IMR-90 (cell line): ENCODE measurements at regions not wholly inside any gene's neighbourhood (a gene's known extent, or its start where the extent isn't known, plus 50 kb on each side); places are given as distances from the start of the nearest gene placed in this dataset.

Source experiments
- ATAC-seq: fragments of 200-7000 bp; cut with Tn5 transposase; 2 replicates; pipeline ENCODE4 v1.9.1; 2020; ENCODE audit warnings: low read depth, mild to moderate bottlenecking, moderate library complexity
- BruUV-seq: library from RNA; stranded (reverse); fragments of 400-500 nt; replicated peaks from 2 replicates; lab custom pipeline; 2021; lab: Mats Ljungman, UMichigan
- CTCF ChIA-PET: fragments of 300-600 bp; formaldehyde crosslinking; extraction: SDS; loops from one replicate; lab custom pipeline; 2021; ENCODE audit warnings: antibody characterized with exemption; lab: Yijun Ruan, JAX
- POLR2A ChIA-PET: fragments of 300-600 bp; sonication (Branson Sonifier 250); formaldehyde crosslinking; loops from one replicate; lab custom pipeline; 2022; ENCODE audit warnings: antibody characterized with exemption; ENCODE audit not compliant: unreplicated experiment; lab: Charles Lee
- DNase-seq: peaks from one replicate; pipeline ENCODE4 v3.0.0; 2013
- H2AFZ ChIP-seq: replicated peaks from 2 replicates; pipeline ENCODE3; 2013; ENCODE audit warnings: low read length, mild to moderate bottlenecking; ENCODE audit not compliant: poor library complexity
- H2AK5ac ChIP-seq: 2 replicates; pipeline ENCODE4 v1.6.1; 2013; ENCODE audit warnings: low read depth, low read length, inconsistent platforms
- H2AK9ac ChIP-seq: replicated peaks from 2 replicates; pipeline ENCODE3; 2013; ENCODE audit warnings: mild to moderate bottlenecking, low read depth, low read length, moderate library complexity; ENCODE audit not compliant: poor library complexity
- H2BK120ac ChIP-seq: 2 replicates; pipeline ENCODE4 v1.6.1; 2013; ENCODE audit warnings: low read depth, low read length, inconsistent platforms
- H2BK15ac ChIP-seq: 3 replicates; pipeline ENCODE4 v1.6.1; 2013; ENCODE audit warnings: low read depth, low read length, inconsistent platforms
- H2BK20ac ChIP-seq: 2 replicates; pipeline ENCODE4 v1.6.1; 2013; ENCODE audit warnings: low read depth, mild to moderate bottlenecking, inconsistent platforms, low read length, moderate library complexity
- H2BK5ac ChIP-seq: 2 replicates; pipeline ENCODE4 v1.6.1; 2013; ENCODE audit warnings: mild to moderate bottlenecking, low read depth, low read length, inconsistent platforms; ENCODE audit not compliant: poor library complexity, severe bottlenecking
- H3K14ac ChIP-seq: replicated peaks from 2 replicates; pipeline ENCODE4 v1.6.1; 2013; ENCODE audit warnings: low read depth, low read length, inconsistent platforms
- H3K18ac ChIP-seq: 2 replicates; pipeline ENCODE4 v1.6.1; 2013; ENCODE audit warnings: low read depth, low read length, control low read depth
- H3K23ac ChIP-seq: 2 replicates; pipeline ENCODE4 v1.6.1; 2013; ENCODE audit warnings: low read depth, low read length, inconsistent platforms
- H3K27ac ChIP-seq: 2 replicates; pipeline ENCODE4 v1.5.1; 2013; ENCODE audit warnings: mild to moderate bottlenecking, control low read depth, low read length; ENCODE audit not compliant: insufficient read depth
- H3K27me3 ChIP-seq: 2 replicates; pipeline ENCODE4 v1.6.1; 2013; ENCODE audit warnings: low read length; ENCODE audit not compliant: control insufficient read depth, insufficient read depth
- H3K36me3 ChIP-seq: 2 replicates; pipeline ENCODE4 v1.6.1; 2013; ENCODE audit warnings: low read length, mixed read lengths; ENCODE audit not compliant: control insufficient read depth, insufficient read depth
- H3K4ac ChIP-seq: 2 replicates; pipeline ENCODE4 v1.6.1; 2013; ENCODE audit warnings: low read depth, low read length, inconsistent platforms
- H3K4me1 ChIP-seq: 2 replicates; pipeline ENCODE4 v1.6.1; 2013; ENCODE audit warnings: low read length, mixed read lengths; ENCODE audit not compliant: control insufficient read depth, insufficient read depth
- H3K4me2 ChIP-seq: 2 replicates; pipeline ENCODE4 v1.6.1; 2013; ENCODE audit warnings: low read depth, mild to moderate bottlenecking, control low read depth, low read length, moderate library complexity
- H3K4me3 ChIP-seq: 2 replicates; pipeline ENCODE4 v1.5.1; 2013; ENCODE audit warnings: low read depth, mild to moderate bottlenecking, control low read depth, low read length, moderate library complexity; ENCODE audit not compliant: insufficient read depth
- H3K56ac ChIP-seq: 2 replicates; pipeline ENCODE4 v1.6.1; 2013; ENCODE audit warnings: low read length, inconsistent platforms; ENCODE audit not compliant: insufficient read depth; ENCODE audit errors: extremely low read depth
- H3K79me1 ChIP-seq, 2 experiments: 2 replicates each; pipeline ENCODE4 v1.6.1; 2013; ENCODE audit warnings: low read length in 2 of 2, inconsistent platforms in 1 of 2, low read depth in 1 of 2
- H3K9ac ChIP-seq: 2 replicates; pipeline ENCODE4 v1.6.1; 2013; ENCODE audit warnings: low read depth, low read length, control low read depth
- H3K9me1 ChIP-seq: 2 replicates; pipeline ENCODE4 v1.6.1; 2013; ENCODE audit warnings: low read length, inconsistent platforms; ENCODE audit not compliant: insufficient read depth
- H3K9me3 ChIP-seq: 2 replicates; pipeline ENCODE4 v1.6.1; 2013; ENCODE audit warnings: low read length; ENCODE audit not compliant: control insufficient read depth, insufficient read depth
- H4K20me1 ChIP-seq: 2 replicates; pipeline ENCODE4 v1.6.1; 2013; ENCODE audit warnings: low read length, inconsistent platforms; ENCODE audit not compliant: insufficient read depth
- H4K5ac ChIP-seq: 2 replicates; pipeline ENCODE4 v1.6.1; 2013; ENCODE audit warnings: mild to moderate bottlenecking, low read depth, low read length, control low read depth
- H4K8ac ChIP-seq, 2 experiments: 2 replicates each; pipeline ENCODE4 v1.6.1; 2013; ENCODE audit warnings: low read depth in 2 of 2, low read length in 2 of 2, control low read depth in 1 of 2, inconsistent platforms in 1 of 2
- H4K91ac ChIP-seq: 2 replicates; pipeline ENCODE4 v1.6.1; 2013; ENCODE audit warnings: low read depth, low read length, inconsistent platforms; ENCODE audit not compliant: insufficient read depth
- BHLHE40 ChIP-seq: fragments of 150-350 bp; IDR thresholded peaks from 2 replicates; pipeline ENCODE4 v1.6.1; 2016; ENCODE audit warnings: mild to moderate bottlenecking, low read depth, low read length
- CEBPB ChIP-seq: IDR thresholded peaks from 2 replicates; pipeline ENCODE4 v1.6.1; 2012; ENCODE audit warnings: low read depth, low read length, improper control_type of control experiment
- CHD1 ChIP-seq: IDR thresholded peaks from 2 replicates; pipeline ENCODE4 v1.6.1; 2012; ENCODE audit warnings: low read depth, low read length, improper control_type of control experiment
- CTCF ChIP-seq: conservative IDR thresholded peaks from 2 replicates; pipeline ENCODE4 v1.5.1; 2012; ENCODE audit warnings: mild to moderate bottlenecking, low read depth, low read length, improper control_type of control experiment
- ELK1 ChIP-seq: fragments of 150-350 bp; IDR thresholded peaks from 2 replicates; pipeline ENCODE4 v1.6.1; 2016; ENCODE audit warnings: low read depth, mild to moderate bottlenecking, low read length, moderate library complexity, borderline replicate concordance
- FOS ChIP-seq: fragments of 150-350 bp; IDR thresholded peaks from 2 replicates; pipeline ENCODE4 v1.6.1; 2016; ENCODE audit warnings: low read depth, low read length
- MAFK ChIP-seq: IDR thresholded peaks from 2 replicates; pipeline ENCODE4 v1.6.1; 2012; ENCODE audit warnings: low read depth, low read length, improper control_type of control experiment
- MAZ ChIP-seq: IDR thresholded peaks from 2 replicates; pipeline ENCODE4 v1.6.1; 2012; ENCODE audit warnings: low read depth, mild to moderate bottlenecking, low read length, improper control_type of control experiment, moderate library complexity, borderline replicate concordance
- MXI1 ChIP-seq: IDR thresholded peaks from 2 replicates; pipeline ENCODE4 v1.6.1; 2012; ENCODE audit warnings: low read depth, mild to moderate bottlenecking, low read length, moderate library complexity, borderline replicate concordance
- NFE2L2 ChIP-seq: fragments of 150-350 bp; IDR thresholded peaks from 2 replicates; pipeline ENCODE4 v1.6.1; 2016; ENCODE audit warnings: low read depth, mild to moderate bottlenecking, low read length
- POLR2A ChIP-seq: IDR thresholded peaks from 2 replicates; pipeline ENCODE4 v1.6.1; 2012; ENCODE audit warnings: mild to moderate bottlenecking, low read depth, low read length
- RAD21 ChIP-seq: IDR thresholded peaks from 2 replicates; pipeline ENCODE4 v1.6.1; 2012; ENCODE audit warnings: low read length, improper control_type of control experiment
- RCOR1 ChIP-seq: IDR thresholded peaks from 2 replicates; pipeline ENCODE4 v1.6.1; 2012; ENCODE audit warnings: mild to moderate bottlenecking, low read length, improper control_type of control experiment; ENCODE audit not compliant: insufficient replicate concordance
- RFX5 ChIP-seq: IDR thresholded peaks from 2 replicates; pipeline ENCODE4 v1.8.0; 2012; ENCODE audit warnings: low read depth, mild to moderate bottlenecking, low read length, moderate library complexity
- SMC3 ChIP-seq: fragments of 150-350 bp; IDR thresholded peaks from 2 replicates; pipeline ENCODE4 v1.6.1; 2016; ENCODE audit warnings: low read depth, mild to moderate bottlenecking, antibody characterized with exemption, low read length, moderate library complexity
- USF2 ChIP-seq: fragments of 150-350 bp; IDR thresholded peaks from 2 replicates; pipeline ENCODE4 v1.6.1; 2017; ENCODE audit warnings: mild to moderate bottlenecking, antibody characterized with exemption, low read length, low read depth
- WGBS, 2 experiments: methylation state at CpG; one replicate each; pipeline versions ENCODE4 v1.1.5 to v1.1.7; 2013; ENCODE audit warnings: missing lambda C conversion rate in 2 of 2; ENCODE audit not compliant: insufficient read length in 1 of 2; ENCODE audit errors: extremely low coverage in 2 of 2; 5-methylcytosine and 5-hydroxymethylcytosine counted together
- dilution Hi-C: fragments of 300-500 bp; cut with HindIII; formaldehyde crosslinking; loops from one replicate; pipeline ENCODE4 v1.14.3; 2018; ENCODE audit warnings: low sequenced_read_pairs; ENCODE audit not compliant: unreplicated experiment
- in situ Hi-C: fragments of 300-500 bp; cut with MboI; formaldehyde crosslinking; loops from 3 replicates; pipeline ENCODE4 v1.14.3; 2019; ENCODE audit warnings: low sequenced_read_pairs, inconsistent platforms, mixed read lengths
- intact Hi-C: fragments of 100-400 bp; cut with micrococcal nuclease; formaldehyde crosslinking; loops from 2 replicates; pipeline ENCODE4 v1.10.0; 2022

- H3K56ac ChIP-seq = no peak overlapping the region
- H3K27ac ChIP-seq = no peak overlapping the region
- no peaks in the 10 kb centered on the region for H3K9me3 ChIP-seq
- CTCF ChIA-PET = interaction anchor here (1.7 kb wide), 1 partner anchor 153 kb away, joined by 4 read pairs; no protein-coding TSS in a partner anchor
- no peak overlapping the region for H2BK120ac ChIP-seq
- in situ Hi-C loops (no loop called here), dilution Hi-C loops (no loop called here), intact Hi-C loops (loop anchor here (10.0 kb wide), 1 partner anchor 148 kb away; no protein-coding TSS in a partner anchor)
- H2BK20ac ChIP-seq = no peak overlapping the region
- H3K27me3 ChIP-seq = no peaks in the 10 kb centered on the region
- no CpG with 5 or more reads among the region's 3 CpGs for WGBS, 2 experiments
- no peak overlapping the region for H4K91ac ChIP-seq
- no peak overlapping the region for H3K18ac ChIP-seq
- no peak overlapping the region for H2AFZ ChIP-seq
- H2AK9ac ChIP-seq = no peak overlapping the region
- POLR2A ChIA-PET = no interaction called here
- no peak overlapping the region for H3K4me2 ChIP-seq
- H2BK15ac ChIP-seq = no peak overlapping the region
- H4K5ac ChIP-seq = no peak overlapping the region
- no peaks in the 10 kb centered on the region for H3K4me1 ChIP-seq
- H3K14ac ChIP-seq = no peak overlapping the region
- H3K4me3 ChIP-seq = no peak overlapping the region
- no peaks in the 10 kb centered on the region for H3K36me3 ChIP-seq
- BruUV-seq = no TSS peak
- H3K23ac ChIP-seq = no peak overlapping the region
- no peak overlapping the region for H2BK5ac ChIP-seq
- no peak for TF ChIP-seq CHD1
- TF ChIP-seq CTCF = no peak
- TF ChIP-seq MAZ = no peak
- no peak for TF ChIP-seq FOS
- no peak for TF ChIP-seq RFX5
- TF ChIP-seq MXI1 = no peak
- TF ChIP-seq BHLHE40 = no peak
- TF ChIP-seq ELK1 = no peak
- no peak for TF ChIP-seq CEBPB
- no peak for TF ChIP-seq POLR2A
- TF ChIP-seq RAD21 = no peak
- no peak for TF ChIP-seq USF2
- no peak for TF ChIP-seq RCOR1
- no peak for TF ChIP-seq NFE2L2
- TF ChIP-seq MAFK = no peak
- no peak for TF ChIP-seq SMC3
- no peak overlapping the region for H2AK5ac ChIP-seq
- H3K9me1 ChIP-seq = no peaks in the 10 kb centered on the region
- H4K8ac ChIP-seq = no peak overlapping the region
- no peaks in the 10 kb centered on the region for H3K79me1 ChIP-seq
- DNase-seq (no peak), ATAC-seq (no peak)
- H3K9ac ChIP-seq = no peak overlapping the region
- no peak overlapping the region for H3K4ac ChIP-seq
- H4K20me1 ChIP-seq = no peaks in the 10 kb centered on the region
Measured at GRCh38 chr2:195472501-195473234, 184.4 kb upstream of the SLC39A10 start.
